Thymus (tissue), 11 donors: ENCODE measurements at regions not wholly inside any gene's neighbourhood (a gene's known extent, or its start where the extent isn't known, plus 50 kb on each side); places are given as distances from the start of the nearest gene placed in this dataset.

Experiments
- DNase-seq, 9 donors: peaks; one replicate each; pipeline ENCODE4 v3.0.0-alpha.2; 2013; ENCODE audit warnings: low spot score in 9 of 9, low read depth in 6 of 9, missing footprints in 1 of 9
- H3K27ac ChIP-seq, 2 donors: one replicate each; pipeline ENCODE4 v1.5.1; 2013; ENCODE audit warnings: control low read depth in 1 of 2, low read depth in 1 of 2, low read length in 1 of 2, mild to moderate bottlenecking in 1 of 2, moderate library complexity in 1 of 2
- H3K27me3 ChIP-seq, 2 donors: one replicate each; pipeline ENCODE4 v1.5.1; 2013; ENCODE audit warnings: low read length in 1 of 2; ENCODE audit not compliant: control insufficient read depth in 2 of 2, insufficient read depth in 1 of 2
- H3K36me3 ChIP-seq, 2 donors: one replicate each; pipeline ENCODE4 v1.5.1; 2013; ENCODE audit warnings: low read length in 1 of 2, mild to moderate bottlenecking in 1 of 2, moderate library complexity in 1 of 2; ENCODE audit not compliant: control insufficient read depth in 2 of 2, insufficient read depth in 2 of 2
- H3K4me1 ChIP-seq, 2 donors: one replicate each; pipeline ENCODE4 v1.5.1; 2013; ENCODE audit warnings: low read length in 2 of 2; ENCODE audit not compliant: control insufficient read depth in 2 of 2, insufficient read depth in 2 of 2
- H3K4me3 ChIP-seq, 2 donors: one replicate each; pipeline ENCODE4 v1.5.1; 2013; ENCODE audit warnings: low read length in 2 of 2, control low read depth in 1 of 2, mild to moderate bottlenecking in 1 of 2
- H3K9me3 ChIP-seq, 2 donors: one replicate each; pipeline ENCODE4 v1.5.1; 2013; ENCODE audit warnings: low read length in 1 of 2, mild to moderate bottlenecking in 1 of 2; ENCODE audit not compliant: control insufficient read depth in 2 of 2, insufficient read depth in 1 of 2
- WGBS: extraction: QIAGEN DNeasy Blood & Tissue Kit; methylation state at CpG from one replicate; pipeline ENCODE4 v1.1.7; 2013; 5-methylcytosine and 5-hydroxymethylcytosine counted together
- donor health status: healthy.

DNA sequence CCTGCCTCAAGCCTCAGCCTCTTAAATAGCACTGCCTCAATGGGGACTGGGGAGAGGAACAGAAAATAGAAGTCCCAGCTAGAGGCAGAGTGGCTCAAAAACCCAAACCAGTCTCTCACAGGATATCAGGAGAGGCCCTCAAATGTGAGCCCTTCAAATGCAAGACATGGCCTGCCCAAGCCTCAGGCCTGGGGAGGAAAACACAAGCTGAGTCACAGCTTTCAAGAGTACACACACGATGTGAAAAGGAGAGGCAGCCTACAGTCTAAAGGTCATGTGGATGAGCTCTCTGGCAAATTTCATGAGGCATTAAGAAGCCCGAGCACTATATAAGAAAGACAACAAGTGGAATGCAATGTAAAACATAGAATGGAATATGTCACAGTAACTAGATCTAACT lies 316.6 kb upstream of the MEX3C start:
- no peaks in the 10 kb centered on the region for H3K36me3 ChIP-seq
- 96% methylated on average over 2 of the region's 2 CpGs for WGBS
- H3K27me3 ChIP-seq, result no peaks in the 10 kb centered on the region

DNA sequence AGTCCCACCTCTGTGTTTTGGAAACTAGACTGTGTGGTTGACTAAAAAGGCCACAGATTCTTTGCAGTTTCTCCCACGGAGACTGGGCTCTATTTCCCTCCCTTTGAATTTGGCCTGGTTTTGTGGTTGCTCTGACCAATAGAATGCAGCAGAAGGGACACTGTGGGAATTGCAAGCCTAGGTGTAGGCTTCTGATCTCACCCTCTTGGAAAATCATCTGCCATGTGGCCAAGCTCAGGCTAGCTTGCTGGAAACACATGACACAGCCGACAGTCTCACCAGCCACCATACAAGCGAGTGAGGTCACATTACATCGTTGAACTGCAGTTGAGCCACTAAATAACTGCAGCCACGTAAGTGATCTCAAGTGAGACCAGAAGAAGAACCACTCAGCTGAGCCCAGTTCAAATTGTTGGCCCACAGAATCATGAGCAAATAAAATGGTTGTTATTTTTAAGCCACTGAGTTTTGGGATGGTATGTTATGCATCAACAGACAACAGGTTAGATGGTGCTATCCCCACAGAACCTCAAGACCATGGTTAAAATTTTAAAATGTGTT lies 319.1 kb upstream of the MEX3C start:
- Histone ChIP-seq H3K4me3 (no peak overlapping the region), H3K27me3 (no peaks in the 10 kb centered on the region), H3K4me1 (no peaks in the 10 kb centered on the region), H3K27ac (no peak overlapping the region), H3K36me3 (no peaks in the 10 kb centered on the region), H3K9me3 (no peaks in the 10 kb centered on the region)
- DNase-seq, result no peak
- 94% methylated on average over 5 of the region's 5 CpGs for WGBS

More for the DNA sequence above, 316.6 kb upstream of the MEX3C start:
- no peaks in the 10 kb centered on the region for H3K9me3 ChIP-seq
- DNase-seq, result no peak
- H3K4me1 ChIP-seq, result no peaks in the 10 kb centered on the region
- no peak overlapping the region for H3K4me3 ChIP-seq
- no peak overlapping the region for H3K27ac ChIP-seq

DNA sequence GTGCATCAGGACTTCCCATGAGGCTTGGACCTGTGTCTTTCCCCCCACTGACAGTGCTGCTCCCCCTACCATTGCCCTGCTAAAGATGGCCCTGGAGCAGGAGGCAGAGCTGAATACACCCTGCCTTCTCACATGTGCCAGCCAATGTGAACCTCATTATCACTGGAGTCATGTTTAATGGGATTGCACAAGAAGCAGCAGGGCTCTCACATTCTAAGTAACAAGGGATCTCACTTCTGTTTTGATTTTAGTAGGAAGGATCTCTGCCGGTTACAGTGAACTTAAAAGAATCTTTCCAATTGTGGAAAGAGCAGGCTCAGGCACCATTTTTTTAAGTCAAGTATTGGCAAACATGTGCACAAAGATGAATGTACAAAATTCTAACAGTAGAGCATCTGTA lies 322.1 kb upstream of the MEX3C start:
- no peak for DNase-seq
- WGBS, result 84% methylated on average over 1 of the region's 1 CpG
- Histone ChIP-seq H3K9me3 (no peaks in the 10 kb centered on the region), H3K27me3 (no peaks in the 10 kb centered on the region), H3K27ac (no peak overlapping the region), H3K4me3 (no peak overlapping the region), H3K4me1 (no peaks in the 10 kb centered on the region), H3K36me3 (no peaks in the 10 kb centered on the region)

DNA sequence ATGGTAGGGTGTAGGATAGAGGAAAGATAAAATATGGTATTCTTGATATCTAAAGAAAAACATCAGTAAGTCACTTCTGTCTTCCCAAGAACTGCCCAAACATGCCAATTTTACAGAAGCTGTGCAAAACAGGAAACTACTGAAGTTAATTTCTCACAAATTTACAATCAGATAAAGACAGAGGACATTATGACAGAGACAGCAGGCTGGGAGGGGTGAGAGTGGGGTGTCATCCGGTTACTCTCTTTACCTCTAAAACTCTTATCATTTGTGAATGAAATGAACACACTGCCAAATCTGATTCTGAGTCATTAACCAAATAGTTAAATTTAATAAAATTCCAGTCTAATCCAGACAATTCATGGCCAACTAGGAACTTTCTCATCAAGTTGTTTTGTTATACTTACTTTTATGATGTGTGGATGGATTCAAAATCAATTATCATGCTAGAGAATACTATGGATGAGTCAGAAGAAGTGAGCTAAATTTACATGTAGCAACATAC lies 323.2 kb upstream of the MEX3C start:
- Histone ChIP-seq H3K36me3 (no peaks in the 10 kb centered on the region), H3K27ac (no peak overlapping the region), H3K4me1 (no peaks in the 10 kb centered on the region), H3K9me3 (no peaks in the 10 kb centered on the region), H3K4me3 (no peak overlapping the region), H3K27me3 (no peaks in the 10 kb centered on the region)
- 89% methylated on average over 1 of the region's 1 CpG for WGBS
- DNase-seq, result no peak

DNA sequence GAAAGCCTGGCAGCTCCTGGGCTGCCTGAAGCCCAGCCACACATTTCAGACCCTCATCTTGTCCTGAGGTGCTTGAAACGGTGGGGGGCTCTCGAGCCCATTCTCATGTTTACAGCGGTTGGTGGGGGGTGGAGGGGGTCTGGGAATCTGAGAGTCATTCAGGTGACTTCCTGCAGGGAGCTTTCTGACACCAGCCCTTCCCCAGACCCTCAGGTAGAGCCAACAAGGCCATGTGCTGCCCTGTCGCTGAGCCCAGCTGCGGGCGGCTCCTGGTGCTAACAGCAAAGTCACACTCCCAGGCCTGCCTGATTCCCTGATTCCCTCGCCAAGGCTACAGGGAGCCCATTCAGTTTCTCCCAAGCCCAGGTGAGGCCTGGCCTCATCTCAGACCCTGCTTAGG lies 324.9 kb upstream of the MEX3C start:
- H3K27me3 ChIP-seq, result no peaks in the 10 kb centered on the region
- DNase-seq, result no peak
- H3K4me3 ChIP-seq, result no peak overlapping the region
- H3K27ac ChIP-seq, result no peak overlapping the region
- H3K4me1 ChIP-seq, result no peaks in the 10 kb centered on the region
- no peaks in the 10 kb centered on the region for H3K36me3 ChIP-seq
- H3K9me3 ChIP-seq, result no peaks in the 10 kb centered on the region
- WGBS, result 72% methylated on average over 7 of the region's 7 CpGs

DNA sequence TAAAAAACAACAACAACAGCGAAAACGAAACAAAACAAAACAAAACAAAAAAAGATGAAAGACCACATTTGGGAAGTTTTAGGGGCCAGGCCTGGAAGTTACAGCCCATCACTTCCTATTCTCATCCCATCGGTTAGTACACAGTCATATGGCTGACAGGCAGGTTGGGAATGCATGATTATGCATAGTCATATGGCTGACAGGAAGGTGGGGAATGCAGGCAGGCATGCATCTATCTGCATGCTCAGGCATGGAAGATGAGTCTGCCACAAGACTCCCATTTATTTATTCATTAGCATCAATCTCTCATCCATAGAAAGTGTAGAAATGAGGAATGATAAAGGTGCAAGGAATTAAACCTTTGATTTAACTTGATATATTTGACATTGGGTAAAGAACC lies 325.3 kb upstream of the MEX3C start:
- no peaks in the 10 kb centered on the region for H3K9me3 ChIP-seq
- DNase-seq, result no peak
- H3K27me3 ChIP-seq, result no peaks in the 10 kb centered on the region
- H3K4me3 ChIP-seq, result no peak overlapping the region
- 88% methylated on average over 3 of the region's 3 CpGs for WGBS
- H3K36me3 ChIP-seq, result no peaks in the 10 kb centered on the region
- no peak overlapping the region for H3K27ac ChIP-seq
- H3K4me1 ChIP-seq, result no peaks in the 10 kb centered on the region

DNA sequence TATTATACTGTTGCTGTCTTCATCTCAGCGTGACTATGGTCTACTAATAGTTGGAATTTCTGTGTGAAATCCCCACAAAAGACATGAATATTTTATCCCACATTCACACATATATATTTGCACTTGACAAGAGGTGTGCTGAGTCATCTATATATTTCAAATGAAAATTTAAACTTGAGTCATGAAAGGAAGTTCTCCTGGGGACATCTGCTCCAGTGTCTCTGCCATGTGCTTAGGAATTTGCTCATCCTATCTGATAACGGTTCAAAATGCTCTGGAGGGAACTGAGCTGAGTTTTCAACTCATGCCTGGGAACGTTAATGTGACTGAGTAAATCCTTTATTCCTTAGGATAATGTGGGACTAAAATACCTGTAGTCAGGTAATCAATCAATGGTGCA lies 326.2 kb upstream of the MEX3C start:
- no peaks in the 10 kb centered on the region for H3K9me3 ChIP-seq
- H3K4me3 ChIP-seq, result no peak overlapping the region
- no peaks in the 10 kb centered on the region for H3K27me3 ChIP-seq
- H3K36me3 ChIP-seq, result no peaks in the 10 kb centered on the region
- no peaks in the 10 kb centered on the region for H3K4me1 ChIP-seq
- H3K27ac ChIP-seq, result no peak overlapping the region
- 81% methylated on average over 3 of the region's 3 CpGs for WGBS
- no peak for DNase-seq

DNA sequence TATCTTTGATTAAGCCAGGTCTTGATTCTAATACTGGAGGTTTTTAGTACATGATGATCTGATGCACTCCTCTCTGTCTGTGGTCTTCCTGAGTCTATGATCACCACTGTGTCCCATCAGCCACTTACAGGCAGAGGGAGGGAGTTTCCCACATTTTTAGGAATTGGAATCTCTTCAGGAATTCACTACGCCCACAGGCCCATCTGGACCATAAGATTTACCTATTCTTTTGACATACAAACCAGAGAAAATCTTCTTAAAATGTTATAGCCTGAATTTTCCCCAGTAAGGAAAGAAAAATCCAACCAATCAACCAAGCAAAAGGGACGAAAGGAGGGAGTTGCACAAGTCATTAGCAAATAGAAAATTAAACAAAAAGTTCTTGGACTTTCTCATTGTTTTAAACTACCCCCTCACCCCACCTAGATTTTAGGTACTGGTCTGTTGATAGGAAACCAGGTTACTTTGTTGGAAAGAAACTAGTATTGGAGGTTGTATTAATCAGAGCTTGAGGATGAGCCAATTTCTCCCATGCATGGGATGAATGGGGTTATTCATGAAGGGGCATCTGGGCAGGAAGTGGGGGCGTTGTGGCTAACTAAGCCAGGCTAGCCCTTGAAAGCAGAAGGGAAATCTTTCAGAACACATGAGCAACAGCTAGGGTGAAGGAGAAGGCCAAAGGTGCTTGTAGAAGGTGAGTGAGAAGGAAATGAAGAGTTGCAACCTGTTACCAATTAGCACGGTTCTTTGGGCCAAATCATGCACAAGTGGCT lies 328.2 kb upstream of the MEX3C start:
- Histone ChIP-seq H3K9me3 (no peaks in the 10 kb centered on the region), H3K36me3 (no peaks in the 10 kb centered on the region), H3K4me3 (no peak overlapping the region), H3K27ac (no peak overlapping the region), H3K4me1 (no peaks in the 10 kb centered on the region), H3K27me3 (no peaks in the 10 kb centered on the region)
- no peak for DNase-seq
- 82% methylated on average over 4 of the region's 4 CpGs for WGBS

DNA sequence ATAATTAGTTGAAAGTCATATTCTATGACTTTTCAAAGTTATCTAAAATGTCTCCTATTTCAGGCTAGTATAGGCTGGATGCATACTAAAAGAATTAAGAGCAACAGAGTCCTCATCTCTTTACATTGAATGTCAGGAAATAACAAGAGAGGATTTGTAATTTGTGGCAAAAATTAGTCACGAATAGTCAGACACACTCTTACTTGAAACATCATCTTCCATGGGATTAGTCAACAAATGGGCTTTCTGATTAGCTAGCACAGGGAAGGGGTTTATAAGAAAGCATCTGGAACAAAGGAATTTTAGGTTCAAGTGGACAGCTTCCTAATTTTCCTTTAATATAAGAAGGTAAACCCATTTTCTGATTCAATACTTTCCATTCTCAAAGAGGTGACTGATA lies 330.3 kb upstream of the MEX3C start:
- H3K36me3 ChIP-seq, result no peaks in the 10 kb centered on the region
- WGBS, result 96% methylated on average over 1 of the region's 1 CpG
- H3K27ac ChIP-seq, result no peak overlapping the region
- no peaks in the 10 kb centered on the region for H3K9me3 ChIP-seq
- H3K27me3 ChIP-seq, result no peaks in the 10 kb centered on the region
- no peak for DNase-seq
- no peak overlapping the region for H3K4me3 ChIP-seq
- no peaks in the 10 kb centered on the region for H3K4me1 ChIP-seq
